ENCODE measurements at regions not wholly inside any gene's neighbourhood (a gene's known extent, or its start where the extent isn't known, plus 50 kb on each side); places are given as distances from the start of the nearest gene placed in this dataset.

- H4K20me1 ChIP-seq (ENCODE audit: insufficient read depth, low read length) = no peaks in the 10 kb centered on the region
- H3K9me3 ChIP-seq (ENCODE audit: insufficient read depth, low read length) = no peaks in the 10 kb centered on the region
- no peak overlapping the region for H3K4me2 ChIP-seq (ENCODE audit: low read length)
- no peaks in the 10 kb centered on the region for H3K4me1 ChIP-seq (ENCODE audit: low read length)
- no peak overlapping the region for H3K9ac ChIP-seq (ENCODE audit: low read length)
- no peaks in the 10 kb centered on the region for H3K27me3 ChIP-seq (ENCODE audit: low read depth, low read length)
- H3K36me3 ChIP-seq (replicated peaks; ENCODE audit: low read depth, low read length) = no peaks in the 10 kb centered on the region
- TF ChIP-seq EZH2phosphoT487 (IDR thresholded peaks at IDR 0.05; ENCODE audit: low read depth) (no peak), CTCF (IDR thresholded peaks at IDR 0.05; ENCODE audit: low read depth, low read length) (no peak)
- no peak overlapping the region for H2AFZ ChIP-seq (ENCODE audit: low read depth, low read length)
- H3K79me2 ChIP-seq (ENCODE audit: low read length) = no peaks in the 10 kb centered on the region
- H3K4me3 ChIP-seq (ENCODE audit: low read length) = no peak overlapping the region
- no peak overlapping the region for H3K27ac ChIP-seq (ENCODE audit: low read length)
These were observed 546.9 kb downstream of the HACE1 start for GRCh38 chr6:104312851-104313250.

GRCh38 chr6:104306211-104306610, 553.5 kb downstream of the HACE1 start:
- H2AFZ ChIP-seq (ENCODE audit: low read depth, low read length) = no peak overlapping the region
- H3K4me3 ChIP-seq (ENCODE audit: low read length) = no peak overlapping the region
- no peak overlapping the region for H3K9ac ChIP-seq (ENCODE audit: low read length)
- no peaks in the 10 kb centered on the region for H4K20me1 ChIP-seq (ENCODE audit: insufficient read depth, low read length)
- no peak overlapping the region for H3K27ac ChIP-seq (ENCODE audit: low read length)
- H3K27me3 ChIP-seq (ENCODE audit: low read depth, low read length) = no peaks in the 10 kb centered on the region
- H3K9me3 ChIP-seq (ENCODE audit: insufficient read depth, low read length) = no peaks in the 10 kb centered on the region
- no peak for TF ChIP-seq CTCF (IDR thresholded peaks at IDR 0.05; ENCODE audit: low read depth, low read length)
- H3K4me2 ChIP-seq (ENCODE audit: low read length) = no peak overlapping the region
- H3K4me1 ChIP-seq (ENCODE audit: low read length) = no peaks in the 10 kb centered on the region
- no peaks in the 10 kb centered on the region for H3K36me3 ChIP-seq (replicated peaks; ENCODE audit: low read depth, low read length)
- no peaks in the 10 kb centered on the region for H3K79me2 ChIP-seq (ENCODE audit: low read length)

- Histone ChIP-seq H4K20me1 (ENCODE audit: insufficient read depth, low read length) (no peaks in the 10 kb centered on the region), H2AFZ (ENCODE audit: low read depth, low read length) (no peak overlapping the region), H3K4me3 (ENCODE audit: low read length) (no peak overlapping the region), H3K4me1 (ENCODE audit: low read length) (no peaks in the 10 kb centered on the region), H3K4me2 (ENCODE audit: low read length) (no peak overlapping the region), H3K27me3 (ENCODE audit: low read depth, low read length) (no peaks in the 10 kb centered on the region), H3K9ac (ENCODE audit: low read length) (no peak overlapping the region), H3K27ac (ENCODE audit: low read length) (no peak overlapping the region), H3K36me3 (replicated peaks; ENCODE audit: low read depth, low read length) (no peaks in the 10 kb centered on the region), H3K9me3 (ENCODE audit: insufficient read depth, low read length) (no peaks in the 10 kb centered on the region), H3K79me2 (ENCODE audit: low read length) (no peaks in the 10 kb centered on the region)
- TF ChIP-seq EZH2phosphoT487 (IDR thresholded peaks at IDR 0.05; ENCODE audit: low read depth) (no peak), CTCF (IDR thresholded peaks at IDR 0.05; ENCODE audit: low read depth, low read length) (no peak)
These were observed 554.5 kb downstream of the HACE1 start for GRCh38 chr6:104305206-104305605.

- H3K9me3 ChIP-seq (ENCODE audit: insufficient read depth, low read length) = no peaks in the 10 kb centered on the region
- no peak overlapping the region for H3K9ac ChIP-seq (ENCODE audit: low read length)
- H3K4me3 ChIP-seq (ENCODE audit: low read length) = no peak overlapping the region
- no peaks in the 10 kb centered on the region for H3K27me3 ChIP-seq (ENCODE audit: low read depth, low read length)
- H3K4me2 ChIP-seq (ENCODE audit: low read length) = no peak overlapping the region
- no peak overlapping the region for H3K27ac ChIP-seq (ENCODE audit: low read length)
- TF ChIP-seq CTCF (IDR thresholded peaks at IDR 0.05; ENCODE audit: low read depth, low read length) (no peak), EZH2phosphoT487 (IDR thresholded peaks at IDR 0.05; ENCODE audit: low read depth) (no peak)
- no peaks in the 10 kb centered on the region for H3K4me1 ChIP-seq (ENCODE audit: low read length)
- no peak overlapping the region for H2AFZ ChIP-seq (ENCODE audit: low read depth, low read length)
- no peaks in the 10 kb centered on the region for H3K36me3 ChIP-seq (replicated peaks; ENCODE audit: low read depth, low read length)
- H3K79me2 ChIP-seq (ENCODE audit: low read length) = no peaks in the 10 kb centered on the region
- H4K20me1 ChIP-seq (ENCODE audit: insufficient read depth, low read length) = no peaks in the 10 kb centered on the region
These were observed 557.8 kb downstream of the HACE1 start for GRCh38 chr6:104301951-104302350.
